ENCODE measurements at regions not wholly inside any gene's neighbourhood (a gene's known extent, or its start where the extent isn't known, plus 50 kb on each side); places are given as distances from the start of the nearest gene placed in this dataset.
"Not testable (repeated sequence)": the region's sequence is repeated elsewhere in the genome, so short reads cannot be mapped to it uniquely, and the experiment has no call there.

GRCh38 chr10:63675171-63675570, 154.0 kb downstream of the REEP3 start:
- no peak for DNase-seq (ENCODE audit: low read depth in 2 of 2)

GRCh38 chr10:63677001-63677400, 155.8 kb downstream of the REEP3 start:
- DNase-seq (ENCODE audit: low read depth in 2 of 2) = no peak

GRCh38 chr10:63680545-63680944, 159.3 kb downstream of the REEP3 start:
- DNase-seq (ENCODE audit: low read depth in 2 of 2) = not testable (repeated sequence)

- DNase-seq (ENCODE audit: low read depth in 2 of 2) = no peak
Observed at GRCh38 chr10:63681993-63682697, 160.9 kb downstream of the REEP3 start.

- DNase-seq (ENCODE audit: low read depth in 2 of 2) = not testable (repeated sequence)
Observed at GRCh38 chr10:63682698-63683052, 161.5 kb downstream of the REEP3 start.

- DNase-seq (ENCODE audit: low read depth in 2 of 2) = no peak
Observed at GRCh38 chr10:63683223-63683622, 162.0 kb downstream of the REEP3 start.

GRCh38 chr10:63683686-63684085, 162.5 kb downstream of the REEP3 start:
- no peak for DNase-seq (ENCODE audit: low read depth in 2 of 2)

GRCh38 chr10:63684257-63684936, 163.2 kb downstream of the REEP3 start:
- no peak for DNase-seq (ENCODE audit: low read depth in 2 of 2)

GRCh38 chr10:63689768-63690167, 168.6 kb downstream of the REEP3 start:
- no peak for DNase-seq (ENCODE audit: low read depth in 2 of 2)

- no peak for DNase-seq (ENCODE audit: low read depth in 2 of 2)
Observed at GRCh38 chr10:63692220-63692896, 171.2 kb downstream of the REEP3 start.

GRCh38 chr10:63693021-63693420, 171.8 kb downstream of the REEP3 start:
- not testable (repeated sequence) for DNase-seq (ENCODE audit: low read depth in 2 of 2)

GRCh38 chr10:63696205-63696604, 175.0 kb downstream of the REEP3 start:
- DNase-seq (ENCODE audit: low read depth in 2 of 2) = no peak

GRCh38 chr10:63697956-63698786, 177.0 kb downstream of the REEP3 start:
- DNase-seq (ENCODE audit: low read depth in 2 of 2) = no peak

- no peak for DNase-seq (ENCODE audit: low read depth in 2 of 2)
Observed at GRCh38 chr10:63698787-63699150, 177.6 kb downstream of the REEP3 start.

- no peak for DNase-seq (ENCODE audit: low read depth in 2 of 2)
Observed at GRCh38 chr10:63699785-63700613, 178.8 kb downstream of the REEP3 start.

- no peak for DNase-seq (ENCODE audit: low read depth in 2 of 2)
Observed at GRCh38 chr10:63700631-63701156, 179.5 kb downstream of the REEP3 start.

GRCh38 chr10:63702092-63702491, 180.9 kb downstream of the REEP3 start:
- no peak for DNase-seq (ENCODE audit: low read depth in 2 of 2)

- no peak for DNase-seq (ENCODE audit: low read depth in 2 of 2)
Observed at GRCh38 chr10:63703113-63703670, 182.0 kb downstream of the REEP3 start.

- no peak for DNase-seq (ENCODE audit: low read depth in 2 of 2)
Observed at GRCh38 chr10:63703740-63704345, 182.6 kb downstream of the REEP3 start.

GRCh38 chr10:63707254-63707910, 186.2 kb downstream of the REEP3 start:
- no peak for DNase-seq (ENCODE audit: low read depth in 2 of 2)

Measured in stimulated activated CD4-positive, alpha-beta T cell treated with anti-CD3 and anti-CD28 coated beads, Interleukin-1b, Interleukin-23, amount 100 ng/mL, for 1 hour (primary cell).